NCI-H2107 (cell line): ENCODE measurements at regions not wholly inside any gene's neighbourhood (a gene's known extent, or its start where the extent isn't known, plus 50 kb on each side); places are given as distances from the start of the nearest gene placed in this dataset.

Experiments
- DNase-seq: peaks from one replicate; lab custom pipeline; 2025; lab: John Stamatoyannopoulos, UW

DNA sequence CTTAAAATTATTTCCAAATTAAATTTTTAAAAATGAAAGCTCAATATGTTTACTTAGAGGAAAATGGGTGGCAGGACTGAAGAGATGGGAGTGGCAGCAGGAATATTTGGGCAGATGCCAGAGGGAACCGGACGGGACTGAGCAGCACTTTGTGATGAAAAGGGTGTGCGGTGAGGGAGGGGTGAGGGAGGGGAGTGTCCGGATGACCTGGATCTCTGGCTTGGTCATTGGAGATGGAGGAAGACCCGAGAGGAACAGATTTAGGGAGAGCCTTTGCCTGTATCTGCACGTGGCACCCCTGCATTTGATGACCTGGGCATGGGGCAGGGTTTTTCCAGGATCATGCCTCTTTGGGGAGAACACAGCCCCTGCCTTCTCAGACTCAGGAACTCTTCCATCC is 201.1 kb upstream of the MVB12B start:
- no peak for DNase-seq

DNA sequence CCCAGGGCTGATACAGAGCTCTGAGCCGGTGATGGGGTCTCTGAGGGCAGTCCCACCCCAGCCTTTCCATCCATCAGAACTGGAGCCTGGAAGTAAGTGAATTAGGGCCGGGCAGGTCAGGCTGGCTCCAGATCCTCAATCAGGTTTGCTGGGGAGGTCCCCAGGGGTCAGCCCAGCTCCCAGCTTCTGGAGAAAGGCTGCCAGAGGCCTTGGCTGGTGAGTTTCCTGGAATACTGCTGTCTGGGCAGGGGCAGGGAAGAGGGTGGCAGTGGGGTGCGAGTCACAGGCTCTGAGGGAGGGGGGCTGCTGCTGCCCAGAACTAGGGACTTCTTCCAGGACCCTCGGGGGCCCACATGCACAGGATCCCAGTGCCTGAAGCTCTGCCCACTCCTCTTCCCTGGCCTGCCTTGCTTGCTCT is 200.6 kb upstream of the MVB12B start:
- no peak for DNase-seq

DNA sequence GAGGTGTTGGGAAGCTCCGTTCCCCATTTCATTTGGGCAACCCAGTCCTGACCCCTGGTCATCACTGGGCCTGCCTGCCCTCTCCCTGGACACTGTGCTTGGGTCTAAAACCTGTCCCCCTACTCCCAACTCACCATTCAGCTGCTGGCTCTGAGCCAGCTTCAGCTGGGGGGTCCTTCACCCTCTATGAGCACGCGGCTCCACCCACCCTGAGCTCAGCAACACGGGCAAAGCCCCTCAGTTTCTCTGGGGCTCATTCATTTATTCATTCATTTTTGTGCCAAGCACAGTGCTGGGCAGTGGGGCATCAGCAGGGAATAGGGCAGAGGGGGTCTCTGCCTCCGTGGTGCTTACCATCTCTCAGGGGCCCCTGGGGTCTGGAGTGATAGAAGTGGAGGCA is 199.8 kb upstream of the MVB12B start:
- no peak for DNase-seq

DNA sequence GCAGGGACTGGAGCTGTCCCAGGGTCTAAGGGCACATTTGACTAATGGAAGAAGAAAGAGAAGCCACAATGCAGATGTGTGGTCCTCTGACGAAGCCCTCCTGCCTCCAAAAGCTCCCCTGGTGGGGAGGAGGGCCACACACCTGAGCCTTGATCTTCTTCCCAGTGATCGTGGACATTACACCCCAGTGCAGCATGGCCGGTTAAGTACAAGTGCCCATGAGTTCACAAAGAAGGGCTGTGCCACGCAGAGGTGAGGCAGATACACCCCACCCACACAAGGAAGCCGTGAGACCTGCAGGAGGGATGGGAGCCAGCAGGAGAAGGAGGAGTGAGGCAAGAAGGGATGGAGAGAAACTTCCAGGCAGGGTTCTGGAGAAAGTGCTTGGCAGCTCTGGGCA is 199.0 kb upstream of the MVB12B start:
- DNase-seq: no peak

DNA sequence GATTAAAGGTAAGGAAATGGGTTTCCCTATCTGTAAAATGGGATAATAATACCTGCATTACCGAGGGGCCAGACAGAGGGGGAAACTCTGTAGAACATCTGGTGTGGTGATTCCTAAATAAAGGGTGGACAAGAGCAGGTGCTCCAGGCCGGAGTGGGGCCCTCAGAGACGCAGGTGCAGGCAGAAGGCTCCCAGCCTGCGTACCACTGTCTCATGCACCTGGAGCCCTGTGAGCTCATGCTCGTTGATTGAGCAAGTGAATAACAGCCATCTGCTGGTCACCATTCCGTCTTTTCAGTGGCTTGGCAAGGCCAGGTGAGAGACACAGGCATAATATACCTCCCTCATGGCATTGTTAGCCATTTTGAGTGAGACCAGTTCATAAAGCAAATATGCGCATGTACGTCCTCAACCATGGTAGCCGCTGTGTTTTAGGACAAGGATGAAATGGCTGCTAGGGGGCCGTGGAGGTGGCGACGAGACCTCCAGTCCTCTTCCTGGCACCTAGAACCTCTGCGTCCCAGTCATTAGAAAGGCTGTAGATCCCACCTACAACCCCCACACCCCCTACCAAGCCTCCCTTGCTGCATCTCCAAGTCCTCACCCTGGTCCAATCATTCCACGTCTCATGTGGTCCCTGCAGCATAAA is 198.0 kb upstream of the MVB12B start:
- no peak for DNase-seq

DNA sequence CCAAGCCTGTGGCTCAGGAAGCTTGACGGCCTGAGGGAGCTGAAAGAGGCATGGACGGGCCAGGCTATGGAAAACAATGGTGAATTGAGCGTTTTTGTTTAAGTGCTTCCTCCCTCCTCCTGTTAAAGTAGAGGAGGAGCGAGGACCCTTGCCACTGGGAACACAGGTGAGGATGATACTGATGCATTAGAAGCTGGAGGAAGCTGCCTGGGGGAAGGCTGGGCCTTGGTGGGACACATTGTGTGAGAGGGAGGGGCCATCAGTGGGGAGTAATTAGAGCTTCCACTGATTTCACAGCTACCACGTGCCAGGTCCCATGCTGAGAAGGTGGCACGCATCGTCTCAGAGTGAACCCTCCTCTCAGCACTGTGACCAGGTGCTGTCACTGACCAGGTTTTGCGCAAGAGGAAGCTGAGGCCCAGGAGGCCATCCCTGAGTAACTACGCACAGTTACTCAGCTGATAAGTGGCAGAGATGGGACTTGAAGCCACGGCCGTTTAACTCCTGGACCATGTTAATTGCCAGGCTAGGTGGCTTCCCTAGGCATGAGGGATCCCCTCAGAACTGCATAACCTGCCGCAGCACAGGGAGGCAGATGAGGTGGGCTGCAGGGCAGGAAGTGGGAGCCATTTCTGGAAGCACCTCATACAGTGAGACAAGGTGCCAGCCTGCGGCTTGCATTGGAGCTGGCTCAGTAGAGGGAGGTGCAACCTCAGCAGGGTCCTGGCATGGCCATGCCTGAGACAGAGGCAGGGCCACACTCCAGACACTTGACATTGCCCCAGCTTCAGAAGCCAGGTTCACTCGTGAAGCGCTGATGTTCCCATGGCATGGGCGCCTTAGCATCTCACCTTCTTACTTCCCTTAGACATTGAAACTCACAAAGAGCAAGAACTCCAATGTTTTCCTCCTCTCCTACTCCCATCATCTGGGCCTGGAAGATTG is 195.3 kb upstream of the MVB12B start:
- no peak for DNase-seq

DNA sequence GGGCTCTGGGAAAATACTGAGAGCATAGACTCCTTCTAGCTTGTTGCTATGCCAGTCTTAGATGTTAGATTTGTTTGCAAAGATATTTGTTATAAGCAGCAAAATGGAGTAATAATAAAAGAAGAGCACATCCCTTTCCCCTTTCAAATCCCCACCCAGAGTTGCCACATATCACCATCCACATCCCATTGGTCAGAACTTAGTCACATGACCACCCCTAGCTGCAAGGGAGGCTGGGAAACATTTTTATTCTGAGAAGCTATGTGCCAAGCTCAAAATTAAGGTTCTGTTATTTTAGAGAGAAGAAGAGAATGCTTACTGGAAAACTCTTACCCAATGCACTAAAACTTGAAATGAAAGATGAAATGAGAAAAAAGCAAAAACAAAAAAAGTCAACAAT is 193.9 kb upstream of the MVB12B start:
- DNase-seq: no peak

DNA sequence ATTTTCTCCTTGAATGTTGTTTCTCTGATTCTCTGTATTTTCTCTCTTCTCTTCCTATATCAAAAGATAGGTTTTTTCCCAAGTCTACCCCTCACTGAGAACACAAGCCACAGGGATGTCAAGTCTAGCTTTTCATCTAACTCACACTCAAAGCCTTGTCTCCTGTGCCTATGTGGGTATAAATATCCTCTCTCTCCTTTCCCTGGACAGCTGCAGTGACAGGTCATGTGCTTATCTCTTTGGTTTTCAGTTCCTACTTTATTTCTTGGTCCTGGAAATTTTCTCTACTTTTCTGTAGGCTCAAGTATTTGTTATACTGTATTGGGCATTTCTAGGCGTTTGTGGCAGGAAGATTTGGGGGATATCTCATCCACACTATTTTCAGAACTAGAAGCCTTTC is 182.4 kb upstream of the MVB12B start:
- no peak for DNase-seq

DNA sequence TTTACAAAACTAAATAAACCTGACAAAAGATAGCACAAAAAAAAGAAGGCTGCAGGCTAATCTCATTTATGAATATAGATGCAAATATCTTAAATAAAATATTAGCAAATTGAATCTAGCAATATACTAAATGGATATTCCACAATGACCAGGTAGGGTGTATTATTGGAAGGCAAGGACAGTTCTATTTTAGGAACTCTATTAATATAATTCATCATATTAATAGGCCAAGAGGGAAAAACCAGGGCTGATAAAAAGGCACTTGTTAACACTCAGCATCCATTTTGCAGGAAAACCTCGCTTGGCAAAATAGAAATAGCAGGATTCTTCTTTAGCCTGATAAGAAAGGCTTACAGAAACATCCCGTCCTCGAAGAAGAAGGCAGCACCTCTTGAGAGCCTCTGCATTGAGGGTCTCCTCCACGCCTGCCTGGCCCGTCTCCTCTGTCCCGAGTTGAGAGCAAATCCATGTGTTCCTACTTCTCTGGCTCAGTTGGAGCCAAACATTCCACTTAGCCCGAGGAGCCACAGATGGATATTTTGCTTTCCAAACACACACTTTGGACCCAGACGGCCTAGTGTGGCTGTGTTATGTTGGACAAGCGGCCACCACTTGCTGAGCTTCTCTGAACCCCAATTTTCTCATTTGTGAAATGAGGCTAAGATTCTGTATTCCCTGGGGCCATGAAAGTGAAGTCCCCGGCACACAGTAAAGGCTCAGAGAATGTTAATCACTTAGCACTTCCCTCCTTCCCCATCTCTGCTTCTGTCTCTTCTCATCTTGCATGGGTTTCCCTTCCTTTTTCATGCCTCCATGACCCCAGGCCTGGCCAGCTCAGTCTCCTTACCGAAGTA is 181.8 kb upstream of the MVB12B start:
- DNase-seq: no peak

DNA sequence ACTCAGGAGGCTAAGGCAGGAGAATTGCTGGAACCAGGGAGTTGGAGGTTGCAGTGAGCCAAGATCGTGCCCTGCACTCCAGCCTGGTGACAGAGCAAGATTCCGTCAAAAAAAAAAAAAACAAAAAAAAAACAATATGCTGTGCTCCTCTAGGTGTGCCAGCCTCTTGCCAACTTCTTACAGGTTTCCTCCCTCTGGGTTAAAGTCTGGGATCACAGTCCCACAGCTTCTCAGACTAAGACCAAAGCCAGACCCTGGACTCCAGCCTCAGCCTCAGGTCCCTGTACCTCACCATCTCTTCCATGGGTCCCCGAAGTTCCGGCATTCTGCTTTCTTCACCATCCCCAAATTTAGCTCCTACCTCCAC is 180.8 kb upstream of the MVB12B start:
- no peak for DNase-seq

DNA sequence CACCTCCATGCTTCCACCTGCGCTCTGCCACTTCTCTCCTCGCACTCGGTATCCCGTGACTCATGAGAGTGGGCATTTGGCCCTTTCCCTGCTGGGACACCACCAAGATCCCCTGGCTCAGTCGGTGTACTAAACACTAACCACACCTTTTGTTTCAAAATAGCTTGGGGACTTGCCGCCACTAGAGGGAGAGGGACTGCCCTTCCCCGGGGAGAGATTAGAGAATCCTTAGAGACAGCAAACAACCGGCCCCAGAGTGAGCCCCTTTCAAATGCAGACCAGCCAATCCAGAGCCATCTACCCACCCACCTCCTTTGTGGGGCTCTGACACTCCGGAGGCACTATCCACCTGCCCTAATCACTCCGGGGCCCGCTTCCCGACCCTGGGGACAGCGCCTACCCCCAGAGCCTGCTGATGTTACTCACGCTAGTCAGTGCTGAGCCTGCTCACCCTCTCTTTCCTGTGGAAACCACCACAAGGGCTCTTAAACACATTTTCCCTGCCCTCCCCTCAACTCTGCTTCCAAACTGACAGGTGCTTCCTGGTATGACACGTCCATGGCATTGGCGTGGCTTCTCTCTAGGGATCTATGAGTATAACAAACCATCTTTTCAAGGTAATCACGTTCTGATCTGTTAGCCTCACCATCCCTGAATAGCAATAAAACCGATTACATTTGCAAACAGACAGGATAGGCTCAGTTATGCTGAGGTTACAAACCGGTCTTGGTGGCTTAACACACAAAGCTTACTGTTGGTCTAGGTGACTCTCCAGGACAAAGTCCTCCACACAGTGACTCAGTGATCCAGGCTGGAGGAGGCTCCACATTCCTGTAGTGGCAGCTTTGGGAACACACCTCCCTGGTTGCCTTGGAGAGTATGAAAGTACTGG is 180.1 kb upstream of the MVB12B start:
- peak; percentile 70 for DNase-seq

DNA sequence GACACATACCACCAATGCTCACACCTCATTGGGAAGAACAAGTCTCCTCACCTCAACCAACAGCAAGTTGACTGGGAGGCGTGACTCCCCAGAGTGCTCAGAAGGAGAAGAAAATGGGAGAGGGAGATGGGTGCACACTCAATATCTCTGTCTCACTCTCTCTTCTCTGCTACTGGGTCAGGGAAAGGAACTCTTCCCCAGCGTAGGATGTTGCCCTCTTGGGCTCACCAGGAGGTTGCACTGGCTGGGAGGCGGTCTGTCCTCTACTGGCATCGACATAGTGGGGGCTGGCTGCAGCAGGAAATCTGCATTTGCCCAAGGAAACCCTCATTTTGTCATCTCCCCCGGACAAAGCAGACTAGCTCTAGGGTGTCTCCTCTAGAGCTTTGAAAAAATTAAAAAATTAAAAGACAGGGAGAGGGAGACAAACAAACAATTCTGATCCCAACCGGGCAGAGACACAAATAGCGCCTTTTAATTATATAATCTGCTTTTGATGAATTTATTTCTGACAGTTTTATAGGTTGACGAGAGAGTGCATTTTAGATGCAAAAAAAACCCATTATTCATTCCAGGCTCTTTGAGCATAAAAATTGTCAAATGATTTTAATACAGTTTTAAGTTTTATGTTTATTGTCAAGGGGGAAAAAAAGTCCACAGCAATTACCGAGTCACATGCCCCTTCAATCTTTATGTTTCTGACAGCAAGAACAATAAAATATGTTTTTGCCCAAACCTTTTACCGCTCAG is 179.3 kb upstream of the MVB12B start:
- no peak for DNase-seq

DNA sequence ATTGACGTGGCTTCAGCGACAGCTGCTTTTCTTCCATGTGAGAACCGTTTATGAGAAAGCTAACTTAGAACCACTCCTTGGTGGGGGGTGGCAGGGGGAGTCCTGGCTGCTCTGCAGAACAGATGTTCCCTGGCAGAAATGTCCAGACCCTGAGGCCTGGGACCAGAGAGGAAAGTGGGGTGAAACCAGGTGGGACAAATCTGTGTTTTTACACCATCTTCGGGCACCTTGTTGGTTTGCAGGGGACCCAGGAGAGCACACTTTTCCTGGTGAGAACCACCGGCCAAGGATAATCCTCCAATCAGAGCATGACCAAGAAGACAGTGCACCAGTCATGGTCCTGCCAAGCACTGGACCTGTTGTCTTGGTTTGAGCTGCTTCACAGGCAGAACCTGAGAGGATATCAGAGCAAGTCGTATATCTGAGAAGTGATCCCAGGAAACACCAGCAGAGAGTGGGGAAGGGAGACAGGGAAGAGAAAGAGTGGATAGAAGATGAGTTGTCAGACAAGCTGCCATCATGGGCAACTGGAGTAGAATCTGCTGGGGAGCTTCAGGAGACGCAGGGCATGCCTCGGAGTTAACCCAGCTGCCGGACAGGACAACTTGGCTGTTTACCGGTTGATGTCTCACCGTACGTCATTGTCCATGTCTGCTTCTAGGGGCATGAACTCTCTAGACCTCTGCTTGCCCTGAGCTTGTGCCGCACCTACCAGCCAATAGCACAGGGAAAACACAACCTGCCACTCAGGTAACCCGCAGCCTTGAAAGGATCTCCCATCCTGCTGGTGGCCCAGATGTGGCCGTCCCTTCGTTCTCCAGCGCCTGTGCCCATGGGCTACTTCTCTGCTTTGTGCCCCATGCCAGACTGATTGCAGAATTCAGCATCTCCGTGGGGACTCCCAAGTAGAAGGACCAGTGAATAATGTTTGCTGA is 178.4 kb upstream of the MVB12B start:
- DNase-seq: no peak

DNA sequence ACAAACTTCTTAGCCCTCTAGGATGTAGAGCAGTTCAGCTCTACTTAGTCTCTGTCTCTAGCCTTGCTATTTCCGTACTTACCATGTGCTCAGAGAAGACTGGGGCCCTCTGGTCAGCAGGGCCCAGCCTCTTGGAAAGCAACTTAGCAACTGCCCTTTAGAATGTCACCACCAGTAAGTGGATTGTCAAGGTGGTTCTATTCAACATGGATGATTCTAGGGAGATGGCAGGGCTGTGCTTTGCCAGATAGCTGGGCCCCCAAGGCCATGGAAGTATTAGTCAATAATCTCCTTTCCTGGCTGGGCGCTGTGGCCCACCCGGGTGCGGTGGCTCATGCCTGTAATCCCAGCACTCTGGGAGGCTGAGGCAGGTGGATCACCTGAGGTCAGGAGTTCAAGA is 177.6 kb upstream of the MVB12B start:
- no peak for DNase-seq

DNA sequence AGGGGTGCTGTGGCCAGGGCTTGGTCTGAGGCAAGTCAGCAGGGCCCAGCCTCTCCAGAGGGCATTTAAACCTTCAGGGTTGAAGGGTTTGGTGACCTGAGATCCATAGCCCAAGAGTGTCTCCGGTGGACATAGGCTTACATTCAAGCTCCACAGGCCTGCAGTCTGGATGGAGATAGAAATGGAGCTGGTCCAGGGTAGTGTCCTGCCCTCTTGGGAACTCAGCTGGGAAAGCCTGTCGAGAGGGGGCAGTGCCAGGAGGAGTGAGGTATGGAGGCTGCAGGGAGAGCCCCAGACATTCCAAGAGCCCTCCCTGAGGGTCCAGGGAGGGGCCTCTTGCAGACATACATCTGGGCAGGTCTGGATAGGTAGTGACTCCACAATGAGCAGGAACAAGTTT is 177.0 kb upstream of the MVB12B start:
- DNase-seq: no peak

DNA sequence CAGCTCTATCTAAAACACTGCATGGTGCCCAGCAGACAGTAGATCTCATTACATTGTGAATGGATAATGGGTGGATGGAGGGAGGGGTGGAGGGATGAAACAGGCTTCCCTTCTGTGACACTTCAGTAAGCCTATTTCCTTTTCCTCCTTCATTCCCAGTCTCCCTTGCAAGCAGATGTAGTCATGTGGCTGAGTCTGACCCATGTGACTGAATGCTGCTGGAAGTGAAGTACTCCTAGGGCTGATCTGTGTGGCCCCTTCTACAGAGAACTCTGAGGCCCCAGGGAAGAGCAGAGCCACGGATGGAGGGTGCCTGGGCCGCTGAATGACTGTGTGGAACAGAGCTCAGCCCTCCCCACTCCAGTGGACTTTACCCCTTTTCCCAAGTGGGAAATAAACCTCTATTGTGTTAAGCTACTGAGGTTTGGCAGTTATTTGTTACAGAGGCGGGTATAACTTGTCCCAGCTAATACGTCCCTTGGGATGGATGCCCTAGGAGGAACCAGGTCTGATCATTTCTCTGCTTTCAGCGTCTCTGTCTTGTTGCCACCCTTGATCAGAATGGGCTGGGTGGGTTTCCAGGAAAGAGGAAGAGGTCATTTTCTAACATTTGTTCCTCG is 176.1 kb upstream of the MVB12B start:
- DNase-seq: no peak

DNA sequence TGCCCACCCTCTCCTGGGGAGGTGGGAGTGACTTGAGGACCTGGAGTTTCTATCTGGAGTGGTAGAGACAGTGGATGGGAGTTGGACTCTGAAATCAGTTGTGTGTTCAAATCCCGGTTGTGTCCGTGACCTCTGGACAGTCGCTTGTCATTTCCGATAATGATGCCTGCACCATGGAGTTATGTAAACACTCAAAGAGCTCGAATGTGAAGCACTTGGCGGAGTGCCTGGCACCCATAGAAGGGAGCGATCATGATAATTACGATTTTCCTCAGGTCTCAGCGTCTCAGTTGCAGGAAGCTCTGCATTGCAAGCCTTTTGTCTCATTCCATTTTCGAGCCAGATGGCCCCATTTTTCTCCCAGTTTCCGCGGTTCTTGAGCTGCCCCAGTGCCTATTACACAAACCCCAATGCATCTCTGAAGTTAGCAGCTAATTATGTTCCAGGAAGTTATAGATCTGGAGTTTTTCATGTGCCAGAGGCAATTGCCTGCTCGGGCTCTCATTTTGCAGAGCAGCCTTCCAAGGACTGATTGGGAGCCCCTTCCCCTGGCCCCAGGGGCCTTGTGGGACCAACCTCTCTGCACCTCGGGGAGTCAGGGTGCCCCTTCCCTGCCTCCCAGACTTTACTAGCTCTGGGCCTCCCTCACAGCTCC is 175.5 kb upstream of the MVB12B start:
- peak; percentile 72 for DNase-seq

DNA sequence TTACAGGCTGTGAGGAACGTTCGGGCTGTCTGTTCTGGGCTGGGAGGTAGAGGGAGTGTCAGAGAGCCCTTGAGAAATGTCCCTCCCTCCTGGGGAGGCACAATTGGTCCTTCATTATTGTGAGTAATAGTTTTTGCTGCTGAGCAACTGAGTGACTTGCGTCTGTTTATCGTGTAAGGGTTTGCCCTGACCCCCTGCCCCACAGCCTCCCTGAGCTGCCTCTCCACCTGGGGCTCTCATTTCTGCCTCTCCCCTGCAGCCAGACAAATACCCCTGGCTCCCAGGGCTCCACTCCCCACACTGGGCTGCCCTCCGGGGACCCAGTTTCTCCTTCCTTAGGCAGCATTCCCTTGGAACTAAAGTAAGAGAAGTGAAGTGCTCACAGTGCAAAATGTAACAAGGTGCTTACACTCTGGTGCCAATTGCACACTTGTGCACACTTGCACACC is 174.9 kb upstream of the MVB12B start:
- DNase-seq: no peak
